PC-3 (cell line): ENCODE measurements at regions not wholly inside any gene's neighbourhood (a gene's known extent, or its start where the extent isn't known, plus 50 kb on each side); places are given as distances from the start of the nearest gene placed in this dataset.

Experiments
- ATAC-seq: fragments of 200-7000 bp; cut with Tn5 transposase; 2 replicates; pipeline ENCODE4 v1.9.1; 2020; ENCODE audit warnings: mild to moderate bottlenecking, moderate library complexity
- BruUV-seq: library from RNA; stranded (reverse); fragments of 400-500 nt; replicated peaks from 2 replicates; lab custom pipeline; 2021; lab: Mats Ljungman, UMichigan
- CTCF ChIA-PET: fragments of 300-600 bp; sonication (Branson Sonifier 250); formaldehyde crosslinking; loops from one replicate; lab custom pipeline; 2022; ENCODE audit warnings: antibody characterized with exemption; lab: Charles Lee
- POLR2A ChIA-PET: fragments of 300-600 bp; sonication (Branson Sonifier 250); formaldehyde crosslinking; loops from one replicate; lab custom pipeline; 2022; ENCODE audit warnings: antibody characterized with exemption; ENCODE audit not compliant: unreplicated experiment; lab: Charles Lee
- DNase-seq: peaks from one replicate; pipeline ENCODE4 v3.0.0-alpha.2; 2015
- H2AFZ ChIP-seq: fragments of 300-600 bp; sonication (generic); 2 replicates; pipeline ENCODE4 v1.6.0; 2016; ENCODE audit warnings: antibody characterized with exemption, low read length
- H3F3A ChIP-seq: fragments of 300-600 bp; sonication (generic); one replicate; pipeline ENCODE4 v1.6.0; 2017; ENCODE audit warnings: antibody characterized with exemption, low read length, control low read depth, mild to moderate bottlenecking; ENCODE audit not compliant: unreplicated experiment
- H3K27ac ChIP-seq: fragments of 300-600 bp; sonication (generic); 2 replicates; pipeline ENCODE4 v1.5.1; 2016; ENCODE audit warnings: mild to moderate bottlenecking, low read length
- H3K27me3 ChIP-seq: fragments of 300-600 bp; sonication (generic); 2 replicates; pipeline ENCODE4 v1.6.1; 2016; ENCODE audit warnings: low read length, mixed read lengths
- H3K36me3 ChIP-seq: fragments of 300-600 bp; sonication (generic); 2 replicates; pipeline ENCODE4 v1.6.1; 2016; ENCODE audit warnings: low read depth, mixed run types, low read length, mixed read lengths
- H3K4me1 ChIP-seq: fragments of 300-600 bp; sonication (generic); 2 replicates; pipeline ENCODE4 v1.5.1; 2016; ENCODE audit warnings: low read length; ENCODE audit not compliant: insufficient read depth
- H3K4me2 ChIP-seq: fragments of 300-600 bp; sonication (generic); 2 replicates; pipeline ENCODE4 v1.6.0; 2016; ENCODE audit warnings: low read length
- H3K4me3 ChIP-seq: fragments of 300-600 bp; sonication (generic); 2 replicates; pipeline ENCODE4 v1.5.1; 2016; ENCODE audit warnings: mild to moderate bottlenecking, low read length, mixed read lengths
- H3K79me2 ChIP-seq: fragments of 300-600 bp; sonication (generic); 2 replicates; pipeline ENCODE4 v1.6.1; 2017; ENCODE audit warnings: low read length, mixed read lengths
- H3K9ac ChIP-seq: fragments of 300-600 bp; sonication (generic); 2 replicates; pipeline ENCODE4 v1.6.0; 2016; ENCODE audit warnings: mild to moderate bottlenecking, low read length
- H3K9me2 ChIP-seq: fragments of 300-600 bp; sonication (generic); replicated peaks from 2 replicates; pipeline ENCODE4 v1.6.1; 2016; ENCODE audit warnings: mixed run types, low read length, mixed read lengths
- H3K9me3 ChIP-seq: fragments of 300-600 bp; sonication (generic); 2 replicates; pipeline ENCODE4 v1.6.1; 2016; ENCODE audit warnings: low read length, mixed read lengths
- H4K20me1 ChIP-seq: fragments of 300-600 bp; sonication (generic); 2 replicates; pipeline ENCODE4 v1.6.1; 2016; ENCODE audit warnings: low read length, mixed read lengths
- EZH2 ChIP-seq: fragments of 300-600 bp; sonication (generic); IDR thresholded peaks from one replicate; pipeline ENCODE4 v1.6.1; 2017; ENCODE audit warnings: antibody characterized with exemption, mild to moderate bottlenecking, low read length; ENCODE audit not compliant: unreplicated experiment
- EZH2phosphoT487 ChIP-seq: fragments of 300-600 bp; sonication (generic); IDR thresholded peaks from 2 replicates; pipeline ENCODE4 v1.6.1; 2018; ENCODE audit warnings: mild to moderate bottlenecking, antibody characterized with exemption, low read length, borderline replicate concordance
- intact Hi-C: fragments of 100-400 bp; cut with micrococcal nuclease; formaldehyde crosslinking; loops from 2 replicates; pipeline ENCODE4 v1.9.0; 2023
- microRNA-seq: library from miRNA; unstranded; fragments of <30 nt; microRNA quantifications from one replicate; pipeline ENCODE4 v1.1.0, GENCODE V29; 2020; ENCODE audit not compliant: unreplicated experiment
- TF ChIP-seq, protein P1 (sequence below): fragments of 300-600 bp; sonication (generic); conservative IDR thresholded peaks from 2 replicates; pipeline ENCODE4 v1.5.1; 2017; ENCODE audit warnings: antibody characterized with exemption, low read depth, mild to moderate bottlenecking, low read length

DNA sequence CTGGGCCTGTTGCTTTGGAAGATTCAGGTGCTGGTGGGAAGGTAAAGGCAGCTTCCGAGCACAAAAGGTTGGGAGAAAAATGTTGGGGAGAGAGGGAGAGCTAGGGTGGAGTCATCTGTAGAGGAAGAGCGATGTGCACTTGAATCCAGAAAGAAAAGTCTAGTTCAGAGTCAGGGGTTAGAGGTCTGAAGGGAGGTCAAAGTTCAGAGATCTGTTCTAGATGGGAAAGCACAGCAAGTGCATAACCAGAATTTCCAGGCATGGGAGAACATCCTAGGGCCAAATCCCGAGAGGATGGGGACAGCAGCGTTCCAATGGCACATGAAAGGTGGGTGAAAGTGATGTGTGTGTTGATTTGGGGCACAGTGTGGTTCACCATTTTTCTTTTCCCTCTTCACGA, 51.5 kb upstream of the MKLN1 start:
- intact Hi-C loops, result no loop called here
- POLR2A ChIA-PET, result no interaction called here
- BruUV-seq, result no TSS peak

DNA sequence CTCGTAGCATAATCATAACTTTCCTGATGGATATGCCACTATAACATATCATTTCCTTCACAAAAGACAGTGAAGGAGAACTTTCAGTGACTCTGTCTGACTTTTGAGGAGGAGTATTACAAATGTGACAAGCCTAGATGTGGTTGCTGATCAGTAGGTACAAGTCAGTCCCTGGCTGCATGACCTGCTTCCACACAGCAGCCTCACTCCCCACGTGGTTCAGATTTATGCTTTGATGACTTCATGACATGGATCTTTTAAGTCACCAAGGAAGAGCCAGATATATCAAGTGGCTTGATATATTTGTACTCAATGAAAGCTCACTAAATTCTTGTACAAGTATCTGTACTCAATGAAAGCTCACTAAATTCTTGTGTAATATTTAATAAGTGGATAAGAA, 50.9 kb upstream of the MKLN1 start:
- Histone ChIP-seq H3K4me1 (no peaks in the 10 kb centered on the region), H3K27me3 (no peaks in the 10 kb centered on the region), H3K4me3 (no peak overlapping the region), H3F3A (no peaks in the 10 kb centered on the region), H3K36me3 (no peaks in the 10 kb centered on the region), H4K20me1 (no peaks in the 10 kb centered on the region), H2AFZ (no peak overlapping the region), H3K9me3 (no peaks in the 10 kb centered on the region), H3K79me2 (no peaks in the 10 kb centered on the region), H3K4me2 (no peak overlapping the region), H3K9ac (no peak overlapping the region), H3K27ac (no peak overlapping the region), H3K9me2 (no peaks in the 10 kb centered on the region)
- TF ChIP-seq, protein P1, sequence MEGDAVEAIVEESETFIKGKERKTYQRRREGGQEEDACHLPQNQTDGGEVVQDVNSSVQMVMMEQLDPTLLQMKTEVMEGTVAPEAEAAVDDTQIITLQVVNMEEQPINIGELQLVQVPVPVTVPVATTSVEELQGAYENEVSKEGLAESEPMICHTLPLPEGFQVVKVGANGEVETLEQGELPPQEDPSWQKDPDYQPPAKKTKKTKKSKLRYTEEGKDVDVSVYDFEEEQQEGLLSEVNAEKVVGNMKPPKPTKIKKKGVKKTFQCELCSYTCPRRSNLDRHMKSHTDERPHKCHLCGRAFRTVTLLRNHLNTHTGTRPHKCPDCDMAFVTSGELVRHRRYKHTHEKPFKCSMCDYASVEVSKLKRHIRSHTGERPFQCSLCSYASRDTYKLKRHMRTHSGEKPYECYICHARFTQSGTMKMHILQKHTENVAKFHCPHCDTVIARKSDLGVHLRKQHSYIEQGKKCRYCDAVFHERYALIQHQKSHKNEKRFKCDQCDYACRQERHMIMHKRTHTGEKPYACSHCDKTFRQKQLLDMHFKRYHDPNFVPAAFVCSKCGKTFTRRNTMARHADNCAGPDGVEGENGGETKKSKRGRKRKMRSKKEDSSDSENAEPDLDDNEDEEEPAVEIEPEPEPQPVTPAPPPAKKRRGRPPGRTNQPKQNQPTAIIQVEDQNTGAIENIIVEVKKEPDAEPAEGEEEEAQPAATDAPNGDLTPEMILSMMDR, result no peak
- no peak for TF ChIP-seq EZH2
- no peak for TF ChIP-seq EZH2phosphoT487
- no TSS peak for BruUV-seq
- DNase-seq (no peak), ATAC-seq (no peak)
- intact Hi-C loops, result no loop called here
- ChIA-PET CTCF (no interaction called here), POLR2A (interaction anchor here (0.7 kb wide), 1 partner anchor 164 kb away, joined by 5 read pairs; no protein-coding TSS in a partner anchor)

More for the DNA sequence above, 51.5 kb upstream of the MKLN1 start:
- Histone ChIP-seq H3K9me2 (no peaks in the 10 kb centered on the region), H2AFZ (no peak overlapping the region), H3K9ac (no peak overlapping the region), H3K4me3 (no peak overlapping the region), H3K79me2 (no peaks in the 10 kb centered on the region), H3F3A (no peaks in the 10 kb centered on the region), H3K36me3 (no peaks in the 10 kb centered on the region), H3K4me1 (no peaks in the 10 kb centered on the region), H4K20me1 (no peaks in the 10 kb centered on the region), H3K27me3 (no peaks in the 10 kb centered on the region), H3K27ac (no peak overlapping the region), H3K9me3 (no peaks in the 10 kb centered on the region), H3K4me2 (no peak overlapping the region)
- ATAC-seq (no peak), DNase-seq (no peak)
- CTCF ChIA-PET, result no interaction called here
- TF ChIP-seq, protein P1, result no peak
- TF ChIP-seq EZH2 (no peak), EZH2phosphoT487 (no peak)

Small RNAs in the stretch of these regions (microRNA-seq; reads per million reads assigned to microRNA genes)
- 10,625 reads per million, percentile 95 among the genes with 10 or more reads in this experiment for gene MIR29A
